ENCODE measurements at regions not wholly inside any gene's neighbourhood (a gene's known extent, or its start where the extent isn't known, plus 50 kb on each side); places are given as distances from the start of the nearest gene placed in this dataset.

GRCh38 chr3:102346897-102347296, 87.9 kb upstream of the ZPLD1 start:
- TF ChIP-seq CTCF (IDR thresholded peaks at IDR 0.05; ENCODE audit: control extremely low read depth, extremely low read depth) = no peak
- DNase-seq = no peak
- no peaks in the 10 kb centered on the region for H3K9me3 ChIP-seq (ENCODE audit: control insufficient read depth in 4 of 4, insufficient read depth in 3 of 4, low read length in 3 of 4)

GRCh38 chr3:102348904-102349303, 85.9 kb upstream of the ZPLD1 start:
- no peaks in the 10 kb centered on the region for H3K36me3 ChIP-seq (ENCODE audit: control insufficient read depth in 4 of 4, insufficient read depth in 4 of 4, low read length in 4 of 4)
- no peak overlapping the region for H3K4me3 ChIP-seq
- no peak overlapping the region for H3K9ac ChIP-seq (ENCODE audit: insufficient read depth in 1 of 2, low read length in 2 of 2)
- H3K4me1 ChIP-seq (ENCODE audit: control insufficient read depth in 5 of 5, insufficient read depth in 5 of 5, low read length in 5 of 5) = no peaks in the 10 kb centered on the region
- H3K27me3 ChIP-seq (ENCODE audit: control insufficient read depth in 3 of 3, insufficient read depth in 3 of 3, low read length in 2 of 3) = no peaks in the 10 kb centered on the region
- DNase-seq (no peak), ATAC-seq (ENCODE audit: insufficient read depth, low FRiP score) (no peak)
- no peaks in the 10 kb centered on the region for H3K9me3 ChIP-seq (ENCODE audit: control insufficient read depth in 4 of 4, insufficient read depth in 3 of 4, low read length in 3 of 4)
- no peak overlapping the region for H3K27ac ChIP-seq (ENCODE audit: low read depth in 1 of 2, low read length in 1 of 2)
- WGBS, 2 donors = 60 to 64% methylated on average over 2 of the region's 2 CpGs
- no peak for TF ChIP-seq CTCF (IDR thresholded peaks at IDR 0.05; ENCODE audit: control extremely low read depth, extremely low read depth)

More at GRCh38 chr3:102346897-102347296, 87.9 kb upstream of the ZPLD1 start:
- H3K27me3 ChIP-seq (ENCODE audit: control insufficient read depth in 3 of 3, insufficient read depth in 3 of 3, low read length in 2 of 3) = no peaks in the 10 kb centered on the region
- no peak overlapping the region for H3K4me3 ChIP-seq
- no peaks in the 10 kb centered on the region for H3K36me3 ChIP-seq (ENCODE audit: control insufficient read depth in 4 of 4, insufficient read depth in 4 of 4, low read length in 4 of 4)
- H3K4me1 ChIP-seq (ENCODE audit: control insufficient read depth in 5 of 5, insufficient read depth in 5 of 5, low read length in 5 of 5) = no peaks in the 10 kb centered on the region
- ATAC-seq (ENCODE audit: insufficient read depth, low FRiP score) = no peak
- no peak overlapping the region for H3K27ac ChIP-seq (ENCODE audit: low read depth in 1 of 2, low read length in 1 of 2)
- no peak overlapping the region for H3K9ac ChIP-seq (ENCODE audit: insufficient read depth in 1 of 2, low read length in 2 of 2)

- H3K27me3 ChIP-seq (ENCODE audit: control insufficient read depth in 3 of 3, insufficient read depth in 3 of 3, low read length in 2 of 3) = no peaks in the 10 kb centered on the region
- TF ChIP-seq CTCF (IDR thresholded peaks at IDR 0.05; ENCODE audit: control extremely low read depth, extremely low read depth) = no peak
- no peaks in the 10 kb centered on the region for H3K4me1 ChIP-seq (ENCODE audit: control insufficient read depth in 5 of 5, insufficient read depth in 5 of 5, low read length in 5 of 5)
- H3K36me3 ChIP-seq (ENCODE audit: control insufficient read depth in 4 of 4, insufficient read depth in 4 of 4, low read length in 4 of 4) = no peaks in the 10 kb centered on the region
- no peak overlapping the region for H3K4me3 ChIP-seq
- no peak for ATAC-seq (ENCODE audit: insufficient read depth, low FRiP score)
- no peak for DNase-seq
- H3K27ac ChIP-seq (ENCODE audit: low read depth in 1 of 2, low read length in 1 of 2) = no peak overlapping the region
- 76 to 80% methylated on average over 4 of the region's 4 CpGs for WGBS, 2 donors
- H3K9me3 ChIP-seq (ENCODE audit: control insufficient read depth in 4 of 4, insufficient read depth in 3 of 4, low read length in 3 of 4) = no peaks in the 10 kb centered on the region
- no peak overlapping the region for H3K9ac ChIP-seq (ENCODE audit: insufficient read depth in 1 of 2, low read length in 2 of 2)
These were observed 81.7 kb upstream of the ZPLD1 start for GRCh38 chr3:102353148-102353547.

GRCh38 chr3:102353805-102354204, 81.0 kb upstream of the ZPLD1 start:
- H3K4me3 ChIP-seq = no peak overlapping the region
- no peak for TF ChIP-seq CTCF (IDR thresholded peaks at IDR 0.05; ENCODE audit: control extremely low read depth, extremely low read depth)
- no peak for DNase-seq
- WGBS, 2 donors = 66 to 68% methylated on average over 1 of the region's 1 CpG
- no peak for ATAC-seq (ENCODE audit: insufficient read depth, low FRiP score)
- H3K36me3 ChIP-seq (ENCODE audit: control insufficient read depth in 4 of 4, insufficient read depth in 4 of 4, low read length in 4 of 4) = no peaks in the 10 kb centered on the region
- no peaks in the 10 kb centered on the region for H3K27me3 ChIP-seq (ENCODE audit: control insufficient read depth in 3 of 3, insufficient read depth in 3 of 3, low read length in 2 of 3)
- no peak overlapping the region for H3K27ac ChIP-seq (ENCODE audit: low read depth in 1 of 2, low read length in 1 of 2)
- no peak overlapping the region for H3K9ac ChIP-seq (ENCODE audit: insufficient read depth in 1 of 2, low read length in 2 of 2)
- H3K9me3 ChIP-seq (ENCODE audit: control insufficient read depth in 4 of 4, insufficient read depth in 3 of 4, low read length in 3 of 4) = no peaks in the 10 kb centered on the region
- no peaks in the 10 kb centered on the region for H3K4me1 ChIP-seq (ENCODE audit: control insufficient read depth in 5 of 5, insufficient read depth in 5 of 5, low read length in 5 of 5)

Measured in lung (tissue), 11 donors.